ENCODE measurements at regions not wholly inside any gene's neighbourhood (a gene's known extent, or its start where the extent isn't known, plus 50 kb on each side); places are given as distances from the start of the nearest gene placed in this dataset.

- H3K4me3 Mint-ChIP-seq = peak overlapping the region in 1 of 3 experiments; percentile 9
- H3K4me1 Mint-ChIP-seq = peaks cover 10% of the 10 kb centered on the region
- TF ChIP-seq, protein P1, sequence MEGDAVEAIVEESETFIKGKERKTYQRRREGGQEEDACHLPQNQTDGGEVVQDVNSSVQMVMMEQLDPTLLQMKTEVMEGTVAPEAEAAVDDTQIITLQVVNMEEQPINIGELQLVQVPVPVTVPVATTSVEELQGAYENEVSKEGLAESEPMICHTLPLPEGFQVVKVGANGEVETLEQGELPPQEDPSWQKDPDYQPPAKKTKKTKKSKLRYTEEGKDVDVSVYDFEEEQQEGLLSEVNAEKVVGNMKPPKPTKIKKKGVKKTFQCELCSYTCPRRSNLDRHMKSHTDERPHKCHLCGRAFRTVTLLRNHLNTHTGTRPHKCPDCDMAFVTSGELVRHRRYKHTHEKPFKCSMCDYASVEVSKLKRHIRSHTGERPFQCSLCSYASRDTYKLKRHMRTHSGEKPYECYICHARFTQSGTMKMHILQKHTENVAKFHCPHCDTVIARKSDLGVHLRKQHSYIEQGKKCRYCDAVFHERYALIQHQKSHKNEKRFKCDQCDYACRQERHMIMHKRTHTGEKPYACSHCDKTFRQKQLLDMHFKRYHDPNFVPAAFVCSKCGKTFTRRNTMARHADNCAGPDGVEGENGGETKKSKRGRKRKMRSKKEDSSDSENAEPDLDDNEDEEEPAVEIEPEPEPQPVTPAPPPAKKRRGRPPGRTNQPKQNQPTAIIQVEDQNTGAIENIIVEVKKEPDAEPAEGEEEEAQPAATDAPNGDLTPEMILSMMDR (IDR thresholded peaks at IDR 0.05; ENCODE audit: unreplicated experiment in 3 of 3) = no peak
- H3K27ac Mint-ChIP-seq = peak overlapping the region; percentile 0 to 67 (median 26)
- no peaks in the 10 kb centered on the region for H3K27me3 Mint-ChIP-seq (ENCODE audit: low read depth)
- H3K9me3 Mint-ChIP-seq = no peaks in the 10 kb centered on the region
- H3K36me3 Mint-ChIP-seq (ENCODE audit: low read depth) = no peaks in the 10 kb centered on the region
Measured at GRCh38 chr18:67359873-67360838, 156.4 kb downstream of the DSEL start.

- Mint-ChIP-seq H3K27ac (no peak overlapping the region), H3K4me3 (no peak overlapping the region), H3K27me3 (ENCODE audit: low read depth) (no peaks in the 10 kb centered on the region), H3K36me3 (ENCODE audit: low read depth) (no peaks in the 10 kb centered on the region), H3K4me1 (peaks cover 10% of the 10 kb centered on the region), H3K9me3 (no peaks in the 10 kb centered on the region)
- TF ChIP-seq, protein P1 (IDR thresholded peaks at IDR 0.05; ENCODE audit: unreplicated experiment in 3 of 3) = no peak
Measured at GRCh38 chr18:67358947-67359346, 157.6 kb downstream of the DSEL start.

GRCh38 chr18:67354692-67355091 lies 161.8 kb downstream of the DSEL start:
- no peaks in the 10 kb centered on the region for H3K9me3 Mint-ChIP-seq
- TF ChIP-seq, protein P1 (IDR thresholded peaks at IDR 0.05; ENCODE audit: unreplicated experiment in 3 of 3) = no peak

GRCh38 chr18:67354091-67354490 lies 162.4 kb downstream of the DSEL start:
- TF ChIP-seq, protein P1 (IDR thresholded peaks at IDR 0.05; ENCODE audit: unreplicated experiment in 3 of 3) = no peak
- Mint-ChIP-seq H3K27ac (no peak overlapping the region), H3K4me1 (no peaks in the 10 kb centered on the region), H3K27me3 (ENCODE audit: low read depth) (no peaks in the 10 kb centered on the region), H3K9me3 (no peaks in the 10 kb centered on the region), H3K36me3 (ENCODE audit: low read depth) (no peaks in the 10 kb centered on the region), H3K4me3 (no peak overlapping the region)

More at GRCh38 chr18:67354692-67355091, 161.8 kb downstream of the DSEL start:
- Mint-ChIP-seq H3K27me3 (ENCODE audit: low read depth) (no peaks in the 10 kb centered on the region), H3K4me3 (no peak overlapping the region), H3K36me3 (ENCODE audit: low read depth) (no peaks in the 10 kb centered on the region), H3K27ac (no peak overlapping the region), H3K4me1 (no peaks in the 10 kb centered on the region)

DNA sequence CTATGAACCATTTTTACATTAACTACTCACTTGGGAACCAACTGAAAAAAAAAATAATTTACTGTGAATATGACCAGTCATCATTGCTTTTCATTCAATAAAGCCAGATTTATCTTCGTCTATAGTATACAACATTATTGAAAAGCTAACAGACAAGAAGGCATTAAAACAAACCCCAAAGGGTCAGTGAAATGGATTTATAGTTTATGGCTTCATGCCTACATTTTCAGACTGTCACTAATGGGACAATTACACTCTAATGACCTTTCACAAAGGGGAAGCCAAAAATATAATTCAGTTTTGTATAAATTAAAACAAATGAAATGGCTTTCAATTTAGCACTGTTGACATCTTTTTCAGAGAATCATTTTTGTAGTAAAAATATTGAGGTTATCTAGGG lies 169.1 kb downstream of the DSEL start:
- TF ChIP-seq, protein P1 (IDR thresholded peaks at IDR 0.05; ENCODE audit: unreplicated experiment in 3 of 3) = no peak
- H3K4me1 Mint-ChIP-seq = no peaks in the 10 kb centered on the region
- H3K9me3 Mint-ChIP-seq = no peaks in the 10 kb centered on the region
- H3K4me3 Mint-ChIP-seq = no peak overlapping the region
- H3K27ac Mint-ChIP-seq = no peak overlapping the region
- H3K36me3 Mint-ChIP-seq (ENCODE audit: low read depth) = no peaks in the 10 kb centered on the region
- H3K27me3 Mint-ChIP-seq (ENCODE audit: low read depth) = no peaks in the 10 kb centered on the region
